ENCODE measurements at regions not wholly inside any gene's neighbourhood (a gene's known extent, or its start where the extent isn't known, plus 50 kb on each side); places are given as distances from the start of the nearest gene placed in this dataset.

GRCh38 chr2:56473524-56473923 is 289.7 kb downstream of the CCDC85A start:
- POLR2A ChIA-PET = no interaction called here
- no peaks in the 10 kb centered on the region for H3K9me1 ChIP-seq (replicated peaks; ENCODE audit: control insufficient read depth, extremely low read depth, insufficient read depth, low read length)
- no peak for TF ChIP-seq JUN (IDR thresholded peaks at IDR 0.05; ENCODE audit: borderline replicate concordance, insufficient read depth, insufficient read length, low read depth)
- TF ChIP-seq POLR2AphosphoS5 (IDR thresholded peaks at IDR 0.05; ENCODE audit: insufficient read depth, low read depth, low read length) = no peak
- no peak for TF ChIP-seq FOS (IDR thresholded peaks at IDR 0.05; ENCODE audit: borderline replicate concordance, insufficient read depth, low read length)
- TF ChIP-seq GATA2 (IDR thresholded peaks at IDR 0.05; ENCODE audit: insufficient read depth, insufficient read length, low read depth, low read length) = no peak
- no peak for TF ChIP-seq POLR2A (IDR thresholded peaks at IDR 0.05; ENCODE audit: low read depth, low read length)
- TF ChIP-seq EZH2 (IDR thresholded peaks at IDR 0.05; ENCODE audit: borderline replicate concordance, low read depth, low read length, severe bottlenecking) = no peak
- no peak for TF ChIP-seq MAX (IDR thresholded peaks at IDR 0.05; ENCODE audit: insufficient read depth, insufficient read length)
- CTCF ChIA-PET = interaction anchor here (1.3 kb wide), 1 partner anchor 9 kb away, joined by 3 read pairs; no protein-coding TSS in a partner anchor
- DNase-seq (ENCODE audit: low read depth, low spot score) (no peak), FAIRE-seq (no peak)
- peaks cover 2% of the 10 kb centered on the region in 2 experiments for H3K27me3 ChIP-seq (ENCODE audit: control insufficient read depth in 2 of 2, insufficient read depth in 2 of 2, low read length in 2 of 2)
- no peaks in the 10 kb centered on the region for H3K4me1 ChIP-seq (ENCODE audit: control insufficient read depth, extremely low read depth, insufficient read depth, low read length)
- no peak overlapping the region for H3K9ac ChIP-seq (replicated peaks; ENCODE audit: extremely low read depth, insufficient read depth, low read length)
- no TSS peak for BruUV-seq (replicated peaks)
- no peaks in the 10 kb centered on the region for H3K79me2 ChIP-seq (ENCODE audit: control insufficient read depth, insufficient read depth, low read length)
- intact Hi-C loops (cut with micrococcal nuclease) (no loop called here), dilution Hi-C loops (cut with MboI; ENCODE audit: extremely low pct_ligation_motif_present, low sequenced_read_pairs) (no loop called here)
- H4K20me1 ChIP-seq (replicated peaks; ENCODE audit: control insufficient read depth, extremely low read depth, insufficient read depth, low read length) = no peaks in the 10 kb centered on the region
- no peak overlapping the region for H2AFZ ChIP-seq (ENCODE audit: low read depth, low read length)
- no peaks in the 10 kb centered on the region for H3K9me3 ChIP-seq (replicated peaks; ENCODE audit: control insufficient read depth, insufficient read depth, low read length)
- no peak overlapping the region for H3K4me2 ChIP-seq (ENCODE audit: insufficient read depth, low read length)
- H3K4me3 ChIP-seq (replicated peaks in 1 of 3; ENCODE audit: insufficient read depth in 1 of 3, low read depth in 1 of 3, low read length in 3 of 3) = no peak overlapping the region
- no peaks in the 10 kb centered on the region for H3K36me3 ChIP-seq (ENCODE audit: control insufficient read depth in 2 of 2, extremely low read depth in 1 of 2, insufficient read depth in 2 of 2, low read length in 2 of 2)
- H3K27ac ChIP-seq (ENCODE audit: insufficient read depth, low read depth, low read length) = no peak overlapping the region

DNA sequence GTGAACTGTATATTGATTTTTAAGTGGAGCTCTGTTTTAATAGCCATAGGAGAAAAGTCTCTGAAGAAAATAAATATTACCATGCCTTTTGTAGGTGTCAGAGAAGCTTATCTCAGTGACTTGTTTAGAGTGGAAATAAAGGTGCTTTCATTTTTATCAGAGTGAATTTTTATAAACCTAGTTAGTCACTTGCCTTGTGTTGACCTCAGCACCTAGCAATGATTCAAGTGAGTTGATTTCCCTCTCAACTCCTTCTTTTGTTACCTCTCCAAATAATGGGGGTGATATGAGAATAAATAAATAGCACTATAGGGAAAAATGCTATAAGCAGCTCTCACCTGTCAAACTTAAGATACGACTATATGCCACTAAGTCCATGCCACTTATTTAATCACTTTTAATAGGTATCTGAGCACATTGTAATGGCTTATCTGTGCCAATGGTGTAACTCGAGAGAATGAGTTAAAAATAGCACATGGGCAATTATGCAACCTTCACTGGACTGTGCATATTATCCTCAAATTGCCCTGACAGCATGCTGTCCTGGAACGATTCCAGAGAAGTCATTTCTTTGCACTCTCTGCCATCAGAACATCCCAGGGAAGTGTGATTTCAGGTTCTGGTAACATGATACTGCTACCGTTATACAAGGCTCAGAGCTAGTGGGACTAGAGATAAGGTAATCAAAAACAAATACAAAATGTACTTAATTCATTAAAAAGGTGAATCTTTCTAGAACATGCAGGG is 290.8 kb downstream of the CCDC85A start:
- POLR2A ChIA-PET = no interaction called here
- no peak for TF ChIP-seq JUN (IDR thresholded peaks at IDR 0.05; ENCODE audit: borderline replicate concordance, insufficient read depth, insufficient read length, low read depth)
- no peak for TF ChIP-seq EZH2 (IDR thresholded peaks at IDR 0.05; ENCODE audit: borderline replicate concordance, low read depth, low read length, severe bottlenecking)
- TF ChIP-seq POLR2A (IDR thresholded peaks at IDR 0.05; ENCODE audit: low read depth, low read length) = no peak
- no peak for TF ChIP-seq MYC (IDR thresholded peaks at IDR 0.05; ENCODE audit: low read depth, low read length)
- TF ChIP-seq MAX (IDR thresholded peaks at IDR 0.05; ENCODE audit: insufficient read depth, insufficient read length) = no peak
- TF ChIP-seq GATA2 (IDR thresholded peaks at IDR 0.05; ENCODE audit: insufficient read depth, insufficient read length, low read depth, low read length) = no peak
- no peak for TF ChIP-seq POLR2AphosphoS5 (IDR thresholded peaks at IDR 0.05; ENCODE audit: insufficient read depth, low read depth, low read length)
- no peak for TF ChIP-seq FOS (IDR thresholded peaks at IDR 0.05; ENCODE audit: borderline replicate concordance, insufficient read depth, low read length)
- TF ChIP-seq, protein P1, sequence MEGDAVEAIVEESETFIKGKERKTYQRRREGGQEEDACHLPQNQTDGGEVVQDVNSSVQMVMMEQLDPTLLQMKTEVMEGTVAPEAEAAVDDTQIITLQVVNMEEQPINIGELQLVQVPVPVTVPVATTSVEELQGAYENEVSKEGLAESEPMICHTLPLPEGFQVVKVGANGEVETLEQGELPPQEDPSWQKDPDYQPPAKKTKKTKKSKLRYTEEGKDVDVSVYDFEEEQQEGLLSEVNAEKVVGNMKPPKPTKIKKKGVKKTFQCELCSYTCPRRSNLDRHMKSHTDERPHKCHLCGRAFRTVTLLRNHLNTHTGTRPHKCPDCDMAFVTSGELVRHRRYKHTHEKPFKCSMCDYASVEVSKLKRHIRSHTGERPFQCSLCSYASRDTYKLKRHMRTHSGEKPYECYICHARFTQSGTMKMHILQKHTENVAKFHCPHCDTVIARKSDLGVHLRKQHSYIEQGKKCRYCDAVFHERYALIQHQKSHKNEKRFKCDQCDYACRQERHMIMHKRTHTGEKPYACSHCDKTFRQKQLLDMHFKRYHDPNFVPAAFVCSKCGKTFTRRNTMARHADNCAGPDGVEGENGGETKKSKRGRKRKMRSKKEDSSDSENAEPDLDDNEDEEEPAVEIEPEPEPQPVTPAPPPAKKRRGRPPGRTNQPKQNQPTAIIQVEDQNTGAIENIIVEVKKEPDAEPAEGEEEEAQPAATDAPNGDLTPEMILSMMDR (IDR thresholded peaks at IDR 0.05; ENCODE audit: extremely low read depth in 1 of 2, insufficient read depth in 1 of 2, low read depth in 1 of 2, low read length in 2 of 2) = no peak
- dilution Hi-C loops (cut with MboI; ENCODE audit: extremely low pct_ligation_motif_present, low sequenced_read_pairs) = no loop called here
- Histone ChIP-seq H3K27ac (ENCODE audit: insufficient read depth, low read depth, low read length) (no peak overlapping the region), H3K4me2 (ENCODE audit: insufficient read depth, low read length) (no peak overlapping the region), H3K36me3 (ENCODE audit: control insufficient read depth in 2 of 2, extremely low read depth in 1 of 2, insufficient read depth in 2 of 2, low read length in 2 of 2) (no peaks in the 10 kb centered on the region), H3K9me1 (replicated peaks; ENCODE audit: control insufficient read depth, extremely low read depth, insufficient read depth, low read length) (no peaks in the 10 kb centered on the region), H3K79me2 (ENCODE audit: control insufficient read depth, insufficient read depth, low read length) (no peaks in the 10 kb centered on the region), H2AFZ (ENCODE audit: low read depth, low read length) (no peak overlapping the region), H4K20me1 (replicated peaks; ENCODE audit: control insufficient read depth, extremely low read depth, insufficient read depth, low read length) (no peaks in the 10 kb centered on the region), H3K27me3 (ENCODE audit: control insufficient read depth in 2 of 2, insufficient read depth in 2 of 2, low read length in 2 of 2) (peaks cover 2% of the 10 kb centered on the region in 2 experiments), H3K4me3 (replicated peaks in 1 of 3; ENCODE audit: insufficient read depth in 1 of 3, low read depth in 1 of 3, low read length in 3 of 3) (no peak overlapping the region), H3K4me1 (ENCODE audit: control insufficient read depth, extremely low read depth, insufficient read depth, low read length) (no peaks in the 10 kb centered on the region), H3K9me3 (replicated peaks; ENCODE audit: control insufficient read depth, insufficient read depth, low read length) (no peaks in the 10 kb centered on the region), H3K9ac (replicated peaks; ENCODE audit: extremely low read depth, insufficient read depth, low read length) (no peak overlapping the region)
- no peak for DNase-seq (ENCODE audit: low read depth, low spot score)
- CTCF ChIA-PET = interaction anchor here (1.3 kb wide), 1 partner anchor 8 kb away, joined by 3 read pairs; no protein-coding TSS in a partner anchor
- no peak for FAIRE-seq
- intact Hi-C loops (cut with micrococcal nuclease) = no loop called here
- no TSS peak for BruUV-seq (replicated peaks)

Data from endothelial cell of umbilical vein (primary cell).